ENCODE measurements at regions not wholly inside any gene's neighbourhood (a gene's known extent, or its start where the extent isn't known, plus 50 kb on each side); places are given as distances from the start of the nearest gene placed in this dataset.

DNA sequence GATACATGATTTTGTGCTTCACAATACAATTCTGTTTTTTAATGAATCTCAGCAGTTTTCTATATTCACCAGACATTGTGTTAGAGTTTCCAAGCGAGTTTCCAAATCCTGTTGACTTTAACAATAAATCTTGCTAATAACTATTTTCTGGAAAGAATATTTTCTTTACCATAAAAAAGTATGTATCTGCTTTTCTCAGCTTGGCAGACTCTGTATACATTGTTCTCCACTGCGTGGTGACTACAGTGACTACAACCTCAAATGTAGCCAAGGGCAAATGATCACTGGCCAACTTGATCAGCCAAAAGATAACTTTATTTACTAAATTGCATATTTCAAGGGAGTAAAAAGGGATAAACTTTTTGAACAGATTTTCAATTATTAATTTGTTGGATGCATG is 325.9 kb upstream of the ADAMTS5 start:
- peaks cover 11% of the 10 kb centered on the region for H3K9me3 ChIP-seq (ENCODE audit: control insufficient read depth, low read length)
- H3K9ac ChIP-seq (ENCODE audit: extremely low read depth, low read length, poor library complexity, severe bottlenecking): no peak overlapping the region
- Mint-ChIP-seq H3K4me1 (no peaks in the 10 kb centered on the region), H3K9me3 (peaks cover 3% of the 10 kb centered on the region), H3K36me3 (ENCODE audit: low read depth) (no peaks in the 10 kb centered on the region), H3K27ac (no peak overlapping the region), H3K27me3 (ENCODE audit: insufficient read depth) (no peaks in the 10 kb centered on the region), H3K4me3 (no peak overlapping the region)
- 85 to 100% methylated on average over 1 to 2 of the region's 2 CpGs for WGBS, 2 experiments (ENCODE audit: insufficient coverage in 1 of 2, insufficient read length in 1 of 2)
- no peak overlapping the region for H3K27ac ChIP-seq (ENCODE audit: low read depth, low read length)
- no peaks in the 10 kb centered on the region for H3K36me3 ChIP-seq (ENCODE audit: control insufficient read depth, insufficient read depth, low read length)
- no peak overlapping the region for H3K4me3 ChIP-seq (ENCODE audit: low read length)
- no peak for DNase-seq
- no peaks in the 10 kb centered on the region for H3K27me3 ChIP-seq (ENCODE audit: control insufficient read depth, insufficient read depth, low read length, poor library complexity, severe bottlenecking)
- no peaks in the 10 kb centered on the region for H3K4me1 ChIP-seq (ENCODE audit: control insufficient read depth, insufficient read depth, low read length)
- TF ChIP-seq, protein P1, sequence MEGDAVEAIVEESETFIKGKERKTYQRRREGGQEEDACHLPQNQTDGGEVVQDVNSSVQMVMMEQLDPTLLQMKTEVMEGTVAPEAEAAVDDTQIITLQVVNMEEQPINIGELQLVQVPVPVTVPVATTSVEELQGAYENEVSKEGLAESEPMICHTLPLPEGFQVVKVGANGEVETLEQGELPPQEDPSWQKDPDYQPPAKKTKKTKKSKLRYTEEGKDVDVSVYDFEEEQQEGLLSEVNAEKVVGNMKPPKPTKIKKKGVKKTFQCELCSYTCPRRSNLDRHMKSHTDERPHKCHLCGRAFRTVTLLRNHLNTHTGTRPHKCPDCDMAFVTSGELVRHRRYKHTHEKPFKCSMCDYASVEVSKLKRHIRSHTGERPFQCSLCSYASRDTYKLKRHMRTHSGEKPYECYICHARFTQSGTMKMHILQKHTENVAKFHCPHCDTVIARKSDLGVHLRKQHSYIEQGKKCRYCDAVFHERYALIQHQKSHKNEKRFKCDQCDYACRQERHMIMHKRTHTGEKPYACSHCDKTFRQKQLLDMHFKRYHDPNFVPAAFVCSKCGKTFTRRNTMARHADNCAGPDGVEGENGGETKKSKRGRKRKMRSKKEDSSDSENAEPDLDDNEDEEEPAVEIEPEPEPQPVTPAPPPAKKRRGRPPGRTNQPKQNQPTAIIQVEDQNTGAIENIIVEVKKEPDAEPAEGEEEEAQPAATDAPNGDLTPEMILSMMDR (conservative IDR thresholded peaks at IDR 0.05): no peak

DNA sequence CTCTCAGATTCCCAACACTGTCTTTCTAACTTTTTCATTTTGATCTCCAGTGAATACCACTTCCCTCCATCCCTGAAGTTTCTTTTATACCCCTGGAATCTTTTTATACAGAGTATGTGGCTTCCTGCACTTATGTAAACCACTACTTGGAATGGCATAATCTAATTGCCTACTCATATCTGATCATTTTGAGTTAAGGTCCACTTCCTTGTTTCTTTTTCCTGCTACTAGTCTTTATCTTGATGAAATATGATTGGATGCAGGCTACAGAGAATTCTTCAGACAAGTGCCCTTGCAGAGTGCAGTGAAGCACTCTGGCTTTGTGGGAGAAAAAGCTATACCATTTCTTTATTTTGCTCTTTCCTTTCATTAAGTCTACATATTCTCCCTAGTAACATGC is 325.3 kb upstream of the ADAMTS5 start:
- Mint-ChIP-seq H3K4me3 (no peak overlapping the region), H3K36me3 (ENCODE audit: low read depth) (no peaks in the 10 kb centered on the region), H3K27ac (no peak overlapping the region), H3K9me3 (peaks cover 3% of the 10 kb centered on the region), H3K27me3 (ENCODE audit: insufficient read depth) (no peaks in the 10 kb centered on the region), H3K4me1 (no peaks in the 10 kb centered on the region)
- TF ChIP-seq, protein P1 (conservative IDR thresholded peaks at IDR 0.05): no peak
- Histone ChIP-seq H3K9ac (ENCODE audit: extremely low read depth, low read length, poor library complexity, severe bottlenecking) (no peak overlapping the region), H3K9me3 (ENCODE audit: control insufficient read depth, low read length) (peaks cover 11% of the 10 kb centered on the region), H3K27me3 (ENCODE audit: control insufficient read depth, insufficient read depth, low read length, poor library complexity, severe bottlenecking) (no peaks in the 10 kb centered on the region), H3K27ac (ENCODE audit: low read depth, low read length) (no peak overlapping the region), H3K36me3 (ENCODE audit: control insufficient read depth, insufficient read depth, low read length) (no peaks in the 10 kb centered on the region), H3K4me1 (ENCODE audit: control insufficient read depth, insufficient read depth, low read length) (no peaks in the 10 kb centered on the region), H3K4me3 (ENCODE audit: low read length) (no peak overlapping the region)
- DNase-seq: no peak

DNA sequence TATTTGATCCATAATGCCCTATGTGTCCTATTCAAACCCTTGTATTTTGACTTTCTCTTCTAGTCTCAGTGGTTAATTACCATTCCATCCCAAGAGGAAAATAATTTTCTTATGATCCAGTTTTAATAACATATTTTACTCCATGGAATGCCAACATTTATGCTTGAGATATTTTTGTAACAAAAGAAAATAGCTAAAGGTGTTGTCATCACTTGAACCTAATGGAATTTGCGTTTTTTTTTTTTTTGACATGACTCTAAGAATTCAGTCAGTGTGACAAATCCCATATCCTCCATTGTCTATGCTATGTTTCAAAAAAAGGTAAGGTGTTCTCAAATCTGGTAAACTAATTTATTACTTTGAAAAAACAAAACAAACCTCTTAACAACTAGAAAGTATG is 324.1 kb upstream of the ADAMTS5 start:
- Mint-ChIP-seq H3K4me1 (no peaks in the 10 kb centered on the region), H3K27me3 (ENCODE audit: insufficient read depth) (no peaks in the 10 kb centered on the region), H3K27ac (no peak overlapping the region), H3K9me3 (peaks cover 3% of the 10 kb centered on the region), H3K36me3 (ENCODE audit: low read depth) (no peaks in the 10 kb centered on the region), H3K4me3 (no peak overlapping the region)
- 100% methylated on average over 1 of the region's 1 CpG for WGBS, 2 experiments (ENCODE audit: insufficient coverage in 1 of 2, insufficient read length in 1 of 2)
- no peak overlapping the region for H3K9ac ChIP-seq (ENCODE audit: extremely low read depth, low read length, poor library complexity, severe bottlenecking)
- peaks cover 3% of the 10 kb centered on the region for H3K9me3 ChIP-seq (ENCODE audit: control insufficient read depth, low read length)
- no peaks in the 10 kb centered on the region for H3K4me1 ChIP-seq (ENCODE audit: control insufficient read depth, insufficient read depth, low read length)
- no peak overlapping the region for H3K4me3 ChIP-seq (ENCODE audit: low read length)
- no peaks in the 10 kb centered on the region for H3K27me3 ChIP-seq (ENCODE audit: control insufficient read depth, insufficient read depth, low read length, poor library complexity, severe bottlenecking)
- TF ChIP-seq, protein P1 (conservative IDR thresholded peaks at IDR 0.05): no peak
- DNase-seq: no peak
- no peaks in the 10 kb centered on the region for H3K36me3 ChIP-seq (ENCODE audit: control insufficient read depth, insufficient read depth, low read length)
- H3K27ac ChIP-seq (ENCODE audit: low read depth, low read length): no peak overlapping the region

All from endodermal cell (in vitro differentiated cells).